IgD-negative memory B cell (primary cell): ENCODE measurements at regions not wholly inside any gene's neighbourhood (a gene's known extent, or its start where the extent isn't known, plus 50 kb on each side); places are given as distances from the start of the nearest gene placed in this dataset.
"Not testable (repeated sequence)": the region's sequence is repeated elsewhere in the genome, so short reads cannot be mapped to it uniquely, and the experiment has no call there.

Experiments
- H3K27ac Mint-ChIP-seq, 3 donors: one replicate each; pipeline ENCODE4 v1.8.0; 2020 to 2022; ENCODE audit warnings: mild to moderate bottlenecking in 3 of 3, mixed read lengths in 3 of 3, moderate library complexity in 1 of 3
- H3K27me3 Mint-ChIP-seq: one replicate; pipeline ENCODE4 v1.8.0; 2021; ENCODE audit warnings: mixed read lengths
- H3K36me3 Mint-ChIP-seq: one replicate; pipeline ENCODE4 v1.8.0; 2020; ENCODE audit warnings: mild to moderate bottlenecking, mixed read lengths
- H3K4me1 Mint-ChIP-seq, 3 donors: one replicate each; pipeline ENCODE4 v1.8.0; 2020 to 2022; ENCODE audit warnings: mixed read lengths in 3 of 3, mild to moderate bottlenecking in 1 of 3
- H3K4me3 Mint-ChIP-seq, 4 donors: one replicate each; pipeline ENCODE4 v1.8.0; 2020 to 2022; ENCODE audit warnings: mild to moderate bottlenecking in 4 of 4, mixed read lengths in 4 of 4, moderate library complexity in 3 of 4
- H3K9me3 Mint-ChIP-seq, 3 donors: one replicate each; pipeline ENCODE4 v1.8.0; 2020 to 2021; ENCODE audit warnings: mixed read lengths in 3 of 3, mild to moderate bottlenecking in 1 of 3

- Mint-ChIP-seq H3K27ac (peak overlapping the region in 2 of 3 donors; percentile 4 to 65), H3K4me1 (peaks cover 10 to 22% (median 21%) of the 10 kb centered on the region in 3 donors)
- not testable (repeated sequence) for H3K27me3 Mint-ChIP-seq, H3K36me3 Mint-ChIP-seq, H3K4me3 Mint-ChIP-seq, H3K9me3 Mint-ChIP-seq
These were observed 53.6 kb upstream of the SCAF4 start for GRCh38 chr21:31785237-31786163.

GRCh38 chr21:31781737-31782136 lies 49.8 kb upstream of the SCAF4 start:
- no peak overlapping the region for H3K27ac Mint-ChIP-seq
- H3K36me3 Mint-ChIP-seq: peaks cover 2% of the 10 kb centered on the region
- no peak overlapping the region for H3K4me3 Mint-ChIP-seq
- no peaks in the 10 kb centered on the region for H3K9me3 Mint-ChIP-seq
- H3K4me1 Mint-ChIP-seq: peaks cover 6 to 16% (median 16%) of the 10 kb centered on the region in 3 donors
- H3K27me3 Mint-ChIP-seq: peaks cover 3% of the 10 kb centered on the region
